Smooth muscle cell (in vitro differentiated cells): ENCODE measurements at regions not wholly inside any gene's neighbourhood (a gene's known extent, or its start where the extent isn't known, plus 50 kb on each side); places are given as distances from the start of the nearest gene placed in this dataset.
"Not testable (repeated sequence)": the region's sequence is repeated elsewhere in the genome, so short reads cannot be mapped to it uniquely, and the experiment has no call there.

Source experiments
- DNase-seq: peaks from one replicate; lab custom pipeline; 2025; ENCODE audit not compliant: unreplicated experiment; lab: John Stamatoyannopoulos, UW
- H2AFZ ChIP-seq: fragments of 200-600 bp; sonication (generic); 2 replicates; pipeline ENCODE4 v1.6.0; 2016; ENCODE audit warnings: antibody characterized with exemption, low read depth, mild to moderate bottlenecking
- H3F3A ChIP-seq: fragments of 200-600 bp; sonication (generic); 2 replicates; pipeline ENCODE4 v1.6.0; 2017; ENCODE audit warnings: antibody characterized with exemption, low read depth
- H3K27ac ChIP-seq: fragments of 200-600 bp; sonication (generic); 2 replicates; pipeline ENCODE4 v1.5.1; 2016; ENCODE audit warnings: low read depth, mild to moderate bottlenecking
- H3K27me3 ChIP-seq: fragments of 200-600 bp; sonication (generic); 2 replicates; pipeline ENCODE4 v1.6.1; 2016; ENCODE audit warnings: low read depth, mild to moderate bottlenecking
- H3K36me3 ChIP-seq: fragments of 200-600 bp; sonication (generic); 2 replicates; pipeline ENCODE4 v1.5.1; 2016; ENCODE audit warnings: low read depth
- H3K4me1 ChIP-seq: fragments of 200-600 bp; sonication (generic); 2 replicates; pipeline ENCODE4 v1.5.1; 2016; ENCODE audit warnings: low read depth
- H3K4me2 ChIP-seq: fragments of 200-600 bp; sonication (generic); 2 replicates; pipeline ENCODE4 v1.6.0; 2016; ENCODE audit warnings: mild to moderate bottlenecking
- H3K4me3 ChIP-seq: fragments of 200-600 bp; sonication (generic); 2 replicates; pipeline ENCODE4 v1.5.1; 2016; ENCODE audit warnings: mild to moderate bottlenecking
- H3K79me2 ChIP-seq: fragments of 200-600 bp; sonication (generic); 2 replicates; pipeline ENCODE4 v1.6.0; 2016; ENCODE audit warnings: low read depth, mild to moderate bottlenecking
- H3K9ac ChIP-seq: fragments of 200-600 bp; sonication (generic); 2 replicates; pipeline ENCODE4 v1.6.0; 2016; ENCODE audit warnings: low read depth
- H3K9me3 ChIP-seq: fragments of 200-600 bp; sonication (generic); replicated peaks from 2 replicates; pipeline ENCODE4 v1.5.1; 2016; ENCODE audit warnings: low read depth
- H4K20me1 ChIP-seq: fragments of 200-600 bp; sonication (generic); 2 replicates; pipeline ENCODE4 v1.6.0; 2016; ENCODE audit warnings: low read depth
- WGBS: methylation state at CpG from one replicate; pipeline ENCODE4 v1.1.7; 2016; ENCODE audit warnings: low lambda C conversion rate; 5-methylcytosine and 5-hydroxymethylcytosine counted together
- TF ChIP-seq, protein P1 (sequence below): fragments of 200-600 bp; sonication (generic); IDR thresholded peaks from 2 replicates; pipeline ENCODE4 v1.5.1; 2017; ENCODE audit warnings: borderline replicate concordance, mild to moderate bottlenecking, antibody characterized with exemption; ENCODE audit not compliant: insufficient read depth, poor library complexity, severe bottlenecking

- H3K4me1 ChIP-seq, result no peaks in the 10 kb centered on the region
- no peak for DNase-seq
- TF ChIP-seq, protein P1, sequence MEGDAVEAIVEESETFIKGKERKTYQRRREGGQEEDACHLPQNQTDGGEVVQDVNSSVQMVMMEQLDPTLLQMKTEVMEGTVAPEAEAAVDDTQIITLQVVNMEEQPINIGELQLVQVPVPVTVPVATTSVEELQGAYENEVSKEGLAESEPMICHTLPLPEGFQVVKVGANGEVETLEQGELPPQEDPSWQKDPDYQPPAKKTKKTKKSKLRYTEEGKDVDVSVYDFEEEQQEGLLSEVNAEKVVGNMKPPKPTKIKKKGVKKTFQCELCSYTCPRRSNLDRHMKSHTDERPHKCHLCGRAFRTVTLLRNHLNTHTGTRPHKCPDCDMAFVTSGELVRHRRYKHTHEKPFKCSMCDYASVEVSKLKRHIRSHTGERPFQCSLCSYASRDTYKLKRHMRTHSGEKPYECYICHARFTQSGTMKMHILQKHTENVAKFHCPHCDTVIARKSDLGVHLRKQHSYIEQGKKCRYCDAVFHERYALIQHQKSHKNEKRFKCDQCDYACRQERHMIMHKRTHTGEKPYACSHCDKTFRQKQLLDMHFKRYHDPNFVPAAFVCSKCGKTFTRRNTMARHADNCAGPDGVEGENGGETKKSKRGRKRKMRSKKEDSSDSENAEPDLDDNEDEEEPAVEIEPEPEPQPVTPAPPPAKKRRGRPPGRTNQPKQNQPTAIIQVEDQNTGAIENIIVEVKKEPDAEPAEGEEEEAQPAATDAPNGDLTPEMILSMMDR, result no peak
- no peak overlapping the region for H3K27ac ChIP-seq
- H3K27me3 ChIP-seq, result peaks cover 3% of the 10 kb centered on the region
- H4K20me1 ChIP-seq, result no peaks in the 10 kb centered on the region
- no peak overlapping the region for H3K4me3 ChIP-seq
- no peaks in the 10 kb centered on the region for H3F3A ChIP-seq
- no peak overlapping the region for H3K9ac ChIP-seq
- H3K9me3 ChIP-seq, result no peaks in the 10 kb centered on the region
- no peaks in the 10 kb centered on the region for H3K79me2 ChIP-seq
- no peak overlapping the region for H2AFZ ChIP-seq
- H3K36me3 ChIP-seq, result no peaks in the 10 kb centered on the region
- WGBS, result 95% methylated on average over 1 of the region's 1 CpG
- no peak overlapping the region for H3K4me2 ChIP-seq
Observed at GRCh38 chr2:17135619-17136018, 382.6 kb downstream of the RAD51AP2 start.

GRCh38 chr2:17133052-17133671, 385.1 kb downstream of the RAD51AP2 start:
- no peak overlapping the region for H3K4me2 ChIP-seq
- 92% methylated on average over 6 of the region's 6 CpGs for WGBS
- no peaks in the 10 kb centered on the region for H3K36me3 ChIP-seq
- H3K9ac ChIP-seq, result no peak overlapping the region
- no peak overlapping the region for H3K4me3 ChIP-seq
- H4K20me1 ChIP-seq, result no peaks in the 10 kb centered on the region
- H2AFZ ChIP-seq, result no peak overlapping the region
- no peaks in the 10 kb centered on the region for H3K79me2 ChIP-seq
- no peaks in the 10 kb centered on the region for H3K27me3 ChIP-seq
- H3K4me1 ChIP-seq, result no peaks in the 10 kb centered on the region
- DNase-seq, result no peak
- no peak overlapping the region for H3K27ac ChIP-seq
- TF ChIP-seq, protein P1, result no peak
- no peaks in the 10 kb centered on the region for H3F3A ChIP-seq
- no peaks in the 10 kb centered on the region for H3K9me3 ChIP-seq

- H3K9me3 ChIP-seq, H3K4me3 ChIP-seq, H3K36me3 ChIP-seq, H3K79me2 ChIP-seq, H2AFZ ChIP-seq, H3K27me3 ChIP-seq, H3K4me2 ChIP-seq, H3K4me1 ChIP-seq, H4K20me1 ChIP-seq, H3K27ac ChIP-seq, H3F3A ChIP-seq, H3K9ac ChIP-seq, DNase-seq: not testable (repeated sequence)
- WGBS, result 94% methylated on average over 3 of the region's 3 CpGs
Observed at GRCh38 chr2:17130627-17131026, 387.6 kb downstream of the RAD51AP2 start.

DNA sequence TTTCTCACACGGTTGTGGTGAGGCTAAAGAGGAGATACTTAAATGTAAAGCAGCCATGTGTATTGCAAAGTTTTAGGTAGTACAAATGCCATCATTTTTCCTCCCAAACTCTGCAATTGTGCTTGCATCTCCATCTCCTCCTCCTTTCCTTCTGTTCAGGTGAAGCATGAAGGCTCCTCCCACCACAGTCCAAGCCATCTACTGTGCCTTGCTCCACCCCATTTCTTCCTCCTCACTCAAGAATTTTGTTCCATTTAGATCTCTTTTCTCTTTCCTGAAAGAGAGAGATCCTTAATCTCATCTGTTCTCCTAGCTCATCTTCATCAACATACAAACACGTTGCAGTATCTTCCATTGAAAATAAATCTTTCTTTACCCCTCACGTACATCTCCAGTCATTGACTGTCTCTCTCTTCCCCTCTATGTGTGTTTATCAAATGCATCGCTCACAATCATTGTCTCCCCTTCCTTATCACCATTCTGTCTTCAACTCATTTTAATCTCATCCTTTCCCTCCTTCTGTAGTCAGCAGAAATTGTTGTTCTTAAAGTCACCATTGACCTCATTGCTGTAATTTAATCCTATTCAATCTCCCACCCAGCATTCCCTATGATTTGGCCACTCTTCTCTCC, 392.1 kb downstream of the RAD51AP2 start:
- Histone ChIP-seq H3K4me1 (no peaks in the 10 kb centered on the region), H3K9me3 (no peaks in the 10 kb centered on the region), H3K79me2 (no peaks in the 10 kb centered on the region), H4K20me1 (no peaks in the 10 kb centered on the region), H3K27me3 (no peaks in the 10 kb centered on the region), H3F3A (no peaks in the 10 kb centered on the region), H3K9ac (no peak overlapping the region), H2AFZ (no peak overlapping the region), H3K4me3 (no peak overlapping the region), H3K4me2 (no peak overlapping the region), H3K27ac (no peak overlapping the region), H3K36me3 (no peaks in the 10 kb centered on the region)
- no peak for DNase-seq
- WGBS, result 82% methylated on average over 4 of the region's 4 CpGs
- TF ChIP-seq, protein P1, result no peak
